22Rv1 (cell line): ENCODE measurements at regions not wholly inside any gene's neighbourhood (a gene's known extent, or its start where the extent isn't known, plus 50 kb on each side); places are given as distances from the start of the nearest gene placed in this dataset.

Source experiments
- H3K27ac ChIP-seq: fragments of 450-650 bp; 2 replicates; pipeline ENCODE4 v1.5.1; 2017
- ZFX ChIP-seq: fragments of 450-650 bp; IDR thresholded peaks from 2 replicates; pipeline ENCODE4 v1.6.1; 2017; ENCODE audit warnings: antibody characterized with exemption, borderline replicate concordance
- TF ChIP-seq, protein P1 (sequence below): fragments of 450-650 bp; IDR thresholded peaks from 2 replicates; pipeline ENCODE4 v1.5.1; 2017; ENCODE audit warnings: mild to moderate bottlenecking

DNA sequence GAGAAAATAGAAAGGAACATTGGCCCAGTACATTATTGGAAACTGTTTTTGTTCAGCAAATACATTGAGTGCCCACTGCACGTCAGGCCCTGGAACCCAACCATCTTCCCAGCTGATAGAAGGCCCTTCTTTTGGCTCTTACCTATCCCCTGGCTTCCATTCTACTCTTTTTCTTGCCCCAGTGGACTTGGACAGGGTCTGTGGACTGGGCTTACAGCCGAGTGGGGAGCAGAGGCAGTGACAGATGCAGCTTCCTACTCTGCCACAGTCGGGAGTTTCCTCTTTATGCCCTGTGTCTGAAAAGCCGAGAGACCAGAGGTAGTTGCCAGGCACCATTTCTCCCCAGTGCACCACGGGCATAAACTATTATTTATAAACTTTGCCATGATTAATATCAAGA is 70.4 kb downstream of the ARHGAP35 start:
- TF ChIP-seq, protein P1, sequence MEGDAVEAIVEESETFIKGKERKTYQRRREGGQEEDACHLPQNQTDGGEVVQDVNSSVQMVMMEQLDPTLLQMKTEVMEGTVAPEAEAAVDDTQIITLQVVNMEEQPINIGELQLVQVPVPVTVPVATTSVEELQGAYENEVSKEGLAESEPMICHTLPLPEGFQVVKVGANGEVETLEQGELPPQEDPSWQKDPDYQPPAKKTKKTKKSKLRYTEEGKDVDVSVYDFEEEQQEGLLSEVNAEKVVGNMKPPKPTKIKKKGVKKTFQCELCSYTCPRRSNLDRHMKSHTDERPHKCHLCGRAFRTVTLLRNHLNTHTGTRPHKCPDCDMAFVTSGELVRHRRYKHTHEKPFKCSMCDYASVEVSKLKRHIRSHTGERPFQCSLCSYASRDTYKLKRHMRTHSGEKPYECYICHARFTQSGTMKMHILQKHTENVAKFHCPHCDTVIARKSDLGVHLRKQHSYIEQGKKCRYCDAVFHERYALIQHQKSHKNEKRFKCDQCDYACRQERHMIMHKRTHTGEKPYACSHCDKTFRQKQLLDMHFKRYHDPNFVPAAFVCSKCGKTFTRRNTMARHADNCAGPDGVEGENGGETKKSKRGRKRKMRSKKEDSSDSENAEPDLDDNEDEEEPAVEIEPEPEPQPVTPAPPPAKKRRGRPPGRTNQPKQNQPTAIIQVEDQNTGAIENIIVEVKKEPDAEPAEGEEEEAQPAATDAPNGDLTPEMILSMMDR, result no peak
- no peak for TF ChIP-seq ZFX
- H3K27ac ChIP-seq, result 0 out of 2 replicates have a peak overlapping the region, but pooled peaks have one; percentile 12

DNA sequence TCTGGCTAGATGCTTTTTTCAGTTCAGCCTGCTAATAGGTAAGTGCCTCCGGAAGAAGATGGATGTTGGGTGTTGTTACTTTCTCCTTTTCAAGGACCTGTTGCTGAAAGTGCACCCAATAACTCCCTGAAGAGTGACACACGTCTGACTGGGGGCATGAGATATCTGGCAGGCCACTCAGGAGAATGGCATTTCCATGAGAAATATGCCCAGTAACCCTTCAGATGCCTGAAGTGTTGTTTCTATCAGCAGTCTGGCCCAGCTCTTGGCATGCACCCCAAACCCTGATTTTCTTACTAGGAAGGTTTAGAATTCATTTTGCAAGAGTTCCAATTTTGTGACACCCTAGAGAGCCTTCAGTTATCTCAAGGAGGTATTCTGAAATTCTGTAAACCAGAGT is 71.5 kb downstream of the ARHGAP35 start:
- TF ChIP-seq, protein P1, result no peak
- TF ChIP-seq ZFX, result no peak
- 0 out of 2 replicates have a peak overlapping the region, but pooled peaks have one; percentile 12 for H3K27ac ChIP-seq

DNA sequence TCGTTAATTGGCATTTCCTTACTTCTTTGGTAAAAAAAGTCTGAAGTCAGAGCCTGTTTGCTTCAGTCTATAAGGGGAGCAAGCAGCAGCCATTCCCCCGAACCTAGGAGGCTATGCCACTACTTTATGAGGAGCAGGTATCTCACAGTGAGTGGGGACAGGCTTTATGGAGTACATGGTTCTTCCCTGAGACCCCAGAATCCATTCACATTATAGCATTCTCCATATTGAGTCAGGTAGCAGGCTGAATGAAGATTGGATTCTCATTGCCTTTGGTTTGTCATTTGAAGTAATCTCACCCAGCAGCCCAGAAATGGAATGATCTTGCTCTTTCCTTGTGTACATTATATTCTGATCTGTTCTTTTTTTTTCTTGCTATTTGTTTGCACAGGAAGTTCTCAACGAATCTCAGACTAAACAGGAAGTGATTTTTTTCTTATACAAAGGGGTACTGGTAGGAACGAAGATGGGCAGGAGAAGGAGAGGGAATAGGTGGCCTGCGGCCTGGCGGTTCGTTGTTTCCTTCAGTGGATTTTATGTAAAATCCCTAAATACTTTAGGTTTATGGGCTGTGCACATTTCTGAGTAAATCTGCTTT is 74.4 kb downstream of the ARHGAP35 start:
- H3K27ac ChIP-seq, result peak overlapping the region; percentile 41
- TF ChIP-seq ZFX, result no peak
- TF ChIP-seq, protein P1, result no peak

DNA sequence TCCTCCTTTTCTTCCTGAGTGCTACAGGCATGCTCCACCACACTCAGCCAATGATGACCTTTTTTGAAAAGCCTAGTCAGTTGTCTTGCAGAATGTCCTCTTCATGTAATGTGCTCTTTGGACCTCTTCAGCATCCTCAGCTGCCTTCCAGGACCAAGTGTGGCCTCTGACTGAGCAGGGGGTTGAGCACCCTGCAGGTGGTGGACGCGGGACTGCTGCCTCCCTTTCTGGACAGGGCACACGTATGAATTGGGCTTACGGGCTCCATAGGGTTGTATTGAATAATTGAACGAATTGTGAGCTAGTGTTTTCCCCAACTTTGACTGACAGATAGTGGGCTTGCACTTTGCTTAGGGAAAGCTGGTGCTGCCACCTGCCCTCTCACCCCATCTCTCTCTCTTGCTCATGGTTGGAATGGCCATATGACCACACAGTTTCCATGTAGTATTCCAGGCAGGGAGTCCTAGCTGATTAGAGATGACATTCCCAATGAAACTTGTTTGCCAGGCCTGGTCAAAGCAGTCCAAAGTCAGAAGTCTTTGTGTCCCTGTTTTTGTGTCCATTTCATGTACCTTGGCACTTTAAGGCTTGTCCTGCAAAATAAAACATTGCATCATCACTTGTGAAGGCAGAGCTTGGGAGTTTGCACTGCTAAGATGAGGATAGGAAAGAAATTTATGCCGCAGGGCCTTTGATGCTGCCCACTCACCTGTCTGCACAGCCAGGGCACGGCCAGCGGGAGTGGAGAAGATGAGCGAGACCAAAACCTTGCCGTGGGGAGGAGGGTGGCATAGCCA is 76.3 kb upstream of the NPAS1 start:
- TF ChIP-seq ZFX, result no peak
- TF ChIP-seq, protein P1, result no peak
- H3K27ac ChIP-seq, result no peak overlapping the region

DNA sequence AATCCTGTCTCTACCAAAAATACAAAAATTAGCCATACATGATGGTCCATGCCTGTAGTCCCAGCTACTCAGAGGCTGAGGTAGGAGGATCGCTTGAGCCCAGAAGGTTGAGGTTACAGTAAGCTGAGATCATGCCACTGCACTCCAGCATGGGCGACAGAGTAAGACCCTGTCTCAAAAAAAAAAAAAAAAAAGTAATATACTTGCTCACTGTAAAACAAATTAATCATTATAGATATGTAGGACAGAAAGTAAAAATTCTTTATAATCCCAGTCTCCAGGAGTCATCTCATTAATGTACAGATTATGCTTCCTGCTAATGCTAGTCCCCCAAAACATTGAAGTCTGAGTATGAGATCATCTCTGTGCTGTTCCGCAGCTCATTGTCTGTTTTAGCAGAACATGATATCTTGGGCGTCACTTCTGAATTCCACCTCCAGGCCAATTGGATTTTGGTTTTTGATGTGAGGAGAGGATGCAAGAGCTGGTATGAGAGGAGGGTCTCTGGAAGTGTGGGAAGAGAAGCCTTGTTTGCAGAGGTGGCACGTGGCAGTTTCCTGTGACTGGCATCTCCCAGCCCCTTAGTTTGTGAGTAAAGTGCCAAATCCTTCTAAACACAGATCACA is 75.4 kb upstream of the NPAS1 start:
- H3K27ac ChIP-seq, result no peak overlapping the region
- TF ChIP-seq, protein P1, result no peak
- no peak for TF ChIP-seq ZFX

DNA sequence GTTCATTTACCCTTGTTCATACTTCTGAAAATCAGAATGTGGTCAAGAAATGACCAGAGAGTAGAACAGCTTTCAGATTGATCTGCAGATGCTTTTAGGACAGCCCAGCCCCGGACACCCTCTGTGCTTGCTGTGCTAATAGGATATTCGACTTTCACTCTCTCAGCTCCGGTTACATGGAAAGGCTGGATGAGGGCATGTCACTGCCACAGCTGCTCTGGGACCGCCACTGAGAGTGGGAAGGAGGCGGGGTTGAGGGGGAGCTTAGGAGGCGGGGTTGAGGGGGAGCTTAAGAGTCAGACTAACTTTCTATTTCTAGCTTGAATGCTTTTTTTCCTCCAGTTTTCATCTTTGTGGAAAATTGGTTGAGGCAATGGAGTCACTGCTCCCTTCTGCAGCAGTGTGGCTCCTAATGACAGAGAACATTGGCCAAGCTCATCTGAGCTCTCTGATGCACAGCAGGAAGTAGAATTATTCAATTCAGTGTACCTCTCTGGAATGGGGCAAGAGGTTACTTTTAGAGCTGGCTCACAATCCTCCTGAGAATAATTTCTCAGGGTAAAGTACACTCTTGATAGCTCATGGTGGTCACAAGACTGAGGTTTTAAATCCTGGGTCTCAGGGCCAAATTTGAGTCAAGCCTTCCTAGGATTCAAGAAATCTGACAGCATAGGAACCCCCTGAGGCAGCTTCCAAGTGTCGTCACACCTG is 74.6 kb upstream of the NPAS1 start:
- peak overlapping the region; percentile 5; the same call in 1 of the 2 replicates for H3K27ac ChIP-seq
- TF ChIP-seq ZFX, result no peak
- TF ChIP-seq, protein P1, result no peak
